Fibroblast of skin of left biceps (primary cell): ENCODE measurements at regions not wholly inside any gene's neighbourhood (a gene's known extent, or its start where the extent isn't known, plus 50 kb on each side); places are given as distances from the start of the nearest gene placed in this dataset.
"Not testable (repeated sequence)": the region's sequence is repeated elsewhere in the genome, so short reads cannot be mapped to it uniquely, and the experiment has no call there.

Experiments
- DNase-seq, 2 experiments: peaks; one replicate each; pipeline ENCODE4 v3.0.0-alpha.2; 2013; ENCODE audit warnings: low read depth in 2 of 2

- DNase-seq = no peak
Measured at GRCh38 chr18:54662986-54663385, 71.9 kb downstream of the DYNAP start.

GRCh38 chr18:54669701-54670100, 78.7 kb downstream of the DYNAP start:
- DNase-seq = not testable (repeated sequence)

GRCh38 chr18:54671291-54671881, 80.3 kb downstream of the DYNAP start:
- DNase-seq = no peak

GRCh38 chr18:54672109-54672508, 81.1 kb downstream of the DYNAP start:
- DNase-seq = no peak

GRCh38 chr18:54672846-54673475, 81.9 kb downstream of the DYNAP start:
- no peak for DNase-seq

GRCh38 chr18:54673936-54674335, 82.9 kb downstream of the DYNAP start:
- DNase-seq = no peak

GRCh38 chr18:54675076-54675475, 84.0 kb downstream of the DYNAP start:
- no peak for DNase-seq

- DNase-seq = peak; percentile 60 to 69
Measured at GRCh38 chr18:54679318-54680149, 88.5 kb downstream of the DYNAP start.

GRCh38 chr18:54684784-54685183, 93.7 kb downstream of the DYNAP start:
- DNase-seq = no peak

- no peak for DNase-seq
Measured at GRCh38 chr18:54689319-54689718, 98.3 kb downstream of the DYNAP start.

- no peak for DNase-seq
Measured at GRCh38 chr18:54690198-54690597, 99.2 kb downstream of the DYNAP start.

- DNase-seq = no peak
Measured at GRCh38 chr18:54692463-54692862, 101.4 kb downstream of the DYNAP start.

GRCh38 chr18:54696616-54697293, 105.7 kb downstream of the DYNAP start:
- DNase-seq = no peak

- no peak for DNase-seq
Measured at GRCh38 chr18:54700580-54700979, 109.5 kb downstream of the DYNAP start.

GRCh38 chr18:54702686-54703085, 111.6 kb downstream of the DYNAP start:
- no peak for DNase-seq

GRCh38 chr18:54710074-54710899, 118.0 kb upstream of the RAB27B start:
- no peak for DNase-seq

- DNase-seq = no peak
Measured at GRCh38 chr18:54710900-54711281, 117.4 kb upstream of the RAB27B start.

GRCh38 chr18:54712306-54712705, 116.0 kb upstream of the RAB27B start:
- no peak for DNase-seq

GRCh38 chr18:54712758-54713157, 115.5 kb upstream of the RAB27B start:
- DNase-seq = no peak

- no peak for DNase-seq
Measured at GRCh38 chr18:54713386-54713785, 114.9 kb upstream of the RAB27B start.

- DNase-seq = no peak
Measured at GRCh38 chr18:54714851-54715250, 113.4 kb upstream of the RAB27B start.

- no peak for DNase-seq
Measured at GRCh38 chr18:54716586-54716985, 111.7 kb upstream of the RAB27B start.
